ENCODE measurements at regions not wholly inside any gene's neighbourhood (a gene's known extent, or its start where the extent isn't known, plus 50 kb on each side); places are given as distances from the start of the nearest gene placed in this dataset.

GRCh38 chr4:162675661-162676060 lies 491.0 kb downstream of the NAF1 start:
- intact Hi-C loops (cut with DNase I, micrococcal nuclease), result no loop called here
- H3K9me3 Mint-ChIP-seq (ENCODE audit: low read depth), result peaks cover 12% of the 10 kb centered on the region
- CTCF ChIA-PET, result interaction anchor here (0.7 to 1.1 kb wide), 2 partner anchors 10 to 719 kb away, joined by 3 read pairs; no protein-coding TSS in a partner anchor
- POLR2A ChIA-PET, result interaction anchor here (0.6 kb wide), 1 partner anchor 302 kb away, joined by 3 read pairs; no protein-coding TSS in a partner anchor
- no peaks in the 10 kb centered on the region for H3K4me1 Mint-ChIP-seq
- no peak overlapping the region for H3K27ac Mint-ChIP-seq
- ATAC-seq (no peak), DNase-seq (no peak)
- H3K27me3 Mint-ChIP-seq, result no peaks in the 10 kb centered on the region
- H3K36me3 Mint-ChIP-seq (ENCODE audit: low read depth), result no peaks in the 10 kb centered on the region
- no peak overlapping the region for H3K4me3 Mint-ChIP-seq

- no peak overlapping the region for H3K27ac Mint-ChIP-seq
- peaks cover 5% of the 10 kb centered on the region for H3K9me3 Mint-ChIP-seq (ENCODE audit: low read depth)
- no peak overlapping the region for H3K4me3 Mint-ChIP-seq
- H3K27me3 Mint-ChIP-seq, result no peaks in the 10 kb centered on the region
- H3K4me1 Mint-ChIP-seq, result no peaks in the 10 kb centered on the region
- CTCF ChIA-PET, result no interaction called here
- no peaks in the 10 kb centered on the region for H3K36me3 Mint-ChIP-seq (ENCODE audit: low read depth)
- ATAC-seq (no peak), DNase-seq (no peak)
- intact Hi-C loops (cut with DNase I, micrococcal nuclease), result no loop called here
- POLR2A ChIA-PET, result no interaction called here
Observed at GRCh38 chr4:162661913-162662312, 498.1 kb upstream of the FSTL5 start.

DNA sequence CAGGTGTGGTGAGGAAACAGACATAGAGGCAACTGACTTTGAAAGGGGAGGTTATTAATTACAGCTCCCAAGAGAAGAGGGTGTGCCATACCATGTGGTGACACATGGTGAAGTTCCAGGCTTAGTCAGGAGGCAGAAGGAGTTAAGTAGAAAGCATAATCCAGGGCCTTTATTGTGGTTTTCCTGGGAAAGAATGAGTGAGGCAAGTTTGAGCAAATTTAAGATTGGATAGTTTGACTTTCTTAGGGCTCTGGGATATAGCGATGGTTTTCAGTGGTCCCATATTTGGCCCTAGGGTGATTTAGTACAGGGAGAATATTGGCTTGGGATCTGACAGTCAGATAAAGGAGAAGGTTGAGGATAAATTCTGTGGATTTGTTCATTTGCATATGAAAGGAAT lies 495.9 kb upstream of the FSTL5 start:
- peaks cover 4% of the 10 kb centered on the region for H3K9me3 Mint-ChIP-seq (ENCODE audit: low read depth)
- no peaks in the 10 kb centered on the region for H3K4me1 Mint-ChIP-seq
- ATAC-seq (no peak), DNase-seq (no peak)
- intact Hi-C loops (cut with DNase I, micrococcal nuclease), result no loop called here
- H3K27ac Mint-ChIP-seq, result no peak overlapping the region
- POLR2A ChIA-PET, result no interaction called here
- H3K4me3 Mint-ChIP-seq, result no peak overlapping the region
- no peaks in the 10 kb centered on the region for H3K27me3 Mint-ChIP-seq
- no peaks in the 10 kb centered on the region for H3K36me3 Mint-ChIP-seq (ENCODE audit: low read depth)
- CTCF ChIA-PET, result no interaction called here

- Mint-ChIP-seq H3K9me3 (ENCODE audit: low read depth) (peaks cover 4% of the 10 kb centered on the region), H3K27ac (no peak overlapping the region), H3K27me3 (no peaks in the 10 kb centered on the region), H3K4me1 (no peaks in the 10 kb centered on the region), H3K4me3 (no peak overlapping the region), H3K36me3 (ENCODE audit: low read depth) (no peaks in the 10 kb centered on the region)
- CTCF ChIA-PET, result interaction anchor here (1.4 kb wide), 1 partner anchor 14 kb away, joined by 3 read pairs; no protein-coding TSS in a partner anchor
- POLR2A ChIA-PET, result no interaction called here
- no peak for ATAC-seq
- intact Hi-C loops (cut with DNase I, micrococcal nuclease), result no loop called here
- no peak for DNase-seq
Observed at GRCh38 chr4:162657966-162658365, 494.2 kb upstream of the FSTL5 start.

DNA sequence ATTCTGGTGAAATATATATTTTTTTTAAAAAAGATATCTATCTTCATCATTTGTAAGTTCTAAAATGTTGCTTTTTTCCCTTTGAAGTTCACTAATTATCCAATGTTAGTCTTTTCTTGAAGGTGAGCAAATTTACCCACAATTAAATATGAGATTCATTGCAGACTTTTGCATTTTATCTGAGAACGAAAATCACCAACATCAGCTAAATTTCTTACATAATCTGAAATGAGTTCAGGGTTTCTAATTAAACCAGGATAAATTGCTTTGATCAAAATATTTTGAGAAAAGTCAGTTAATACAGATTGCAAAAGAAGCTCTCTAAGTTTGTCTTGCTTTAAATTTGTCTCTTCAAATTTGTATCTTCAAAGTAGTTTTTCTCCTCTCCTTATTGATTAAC lies 486.4 kb upstream of the FSTL5 start:
- ChIA-PET POLR2A (no interaction called here), CTCF (interaction anchor here (0.6 kb wide), 1 partner anchor 21 kb away, joined by 3 read pairs; no protein-coding TSS in a partner anchor)
- Mint-ChIP-seq H3K27me3 (no peaks in the 10 kb centered on the region), H3K9me3 (ENCODE audit: low read depth) (no peaks in the 10 kb centered on the region), H3K27ac (no peak overlapping the region), H3K4me1 (no peaks in the 10 kb centered on the region), H3K4me3 (no peak overlapping the region), H3K36me3 (ENCODE audit: low read depth) (no peaks in the 10 kb centered on the region)
- ATAC-seq, result no peak
- no peak for DNase-seq
- intact Hi-C loops (cut with DNase I, micrococcal nuclease), result no loop called here

DNA sequence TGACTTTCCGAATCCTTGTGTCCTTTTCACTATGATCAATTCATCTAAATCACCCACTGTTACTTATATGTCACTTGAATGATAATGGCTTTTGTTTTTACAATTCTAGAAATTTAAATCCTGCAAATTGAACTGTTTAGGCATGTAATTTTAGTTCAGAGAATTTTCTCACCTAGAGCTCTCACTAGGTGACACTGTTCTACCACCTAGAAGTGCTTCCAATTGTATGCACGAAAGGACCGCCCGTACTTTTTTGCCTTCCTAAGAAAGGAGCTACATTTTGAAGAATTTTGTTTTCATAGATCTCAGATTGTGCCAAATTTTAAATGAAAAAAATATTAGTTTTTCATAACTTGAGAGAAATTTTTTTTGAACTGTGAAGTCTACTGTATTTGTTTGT lies 481.6 kb upstream of the FSTL5 start:
- Mint-ChIP-seq H3K36me3 (ENCODE audit: low read depth) (no peaks in the 10 kb centered on the region), H3K4me3 (no peak overlapping the region), H3K9me3 (ENCODE audit: low read depth) (no peaks in the 10 kb centered on the region), H3K27me3 (no peaks in the 10 kb centered on the region), H3K27ac (no peak overlapping the region), H3K4me1 (no peaks in the 10 kb centered on the region)
- ChIA-PET CTCF (no interaction called here), POLR2A (no interaction called here)
- ATAC-seq (no peak), DNase-seq (no peak)
- intact Hi-C loops (cut with DNase I, micrococcal nuclease), result no loop called here

GRCh38 chr4:162644346-162644745 lies 480.5 kb upstream of the FSTL5 start:
- ATAC-seq (no peak), DNase-seq (no peak)
- no peaks in the 10 kb centered on the region for H3K36me3 Mint-ChIP-seq (ENCODE audit: low read depth)
- H3K4me1 Mint-ChIP-seq, result no peaks in the 10 kb centered on the region
- no peaks in the 10 kb centered on the region for H3K27me3 Mint-ChIP-seq
- H3K27ac Mint-ChIP-seq, result no peak overlapping the region
- intact Hi-C loops (cut with DNase I, micrococcal nuclease), result no loop called here
- CTCF ChIA-PET, result interaction anchor here (0.8 to 1.2 kb wide), 2 partner anchors 10 to 14 kb away, joined by 3 to 4 read pairs; no protein-coding TSS in a partner anchor
- H3K4me3 Mint-ChIP-seq, result no peak overlapping the region
- no peaks in the 10 kb centered on the region for H3K9me3 Mint-ChIP-seq (ENCODE audit: low read depth)
- POLR2A ChIA-PET, result no interaction called here

GRCh38 chr4:162640152-162640551 lies 476.4 kb upstream of the FSTL5 start:
- Mint-ChIP-seq H3K27ac (no peak overlapping the region), H3K4me1 (no peaks in the 10 kb centered on the region), H3K4me3 (no peak overlapping the region), H3K27me3 (no peaks in the 10 kb centered on the region), H3K9me3 (ENCODE audit: low read depth) (peaks cover 2% of the 10 kb centered on the region), H3K36me3 (ENCODE audit: low read depth) (no peaks in the 10 kb centered on the region)
- intact Hi-C loops (cut with DNase I, micrococcal nuclease), result no loop called here
- CTCF ChIA-PET, result no interaction called here
- no peak for ATAC-seq
- POLR2A ChIA-PET, result no interaction called here
- no peak for DNase-seq

GRCh38 chr4:162634390-162634789 lies 470.6 kb upstream of the FSTL5 start:
- Mint-ChIP-seq H3K36me3 (ENCODE audit: low read depth) (no peaks in the 10 kb centered on the region), H3K4me3 (no peak overlapping the region), H3K27ac (no peak overlapping the region), H3K27me3 (no peaks in the 10 kb centered on the region), H3K4me1 (no peaks in the 10 kb centered on the region), H3K9me3 (ENCODE audit: low read depth) (peaks cover 2% of the 10 kb centered on the region)
- intact Hi-C loops (cut with DNase I, micrococcal nuclease), result no loop called here
- DNase-seq (no peak), ATAC-seq (no peak)
- ChIA-PET POLR2A (no interaction called here), CTCF (interaction anchor here (0.6 to 1.2 kb wide), 2 partner anchors 10 to 1208 kb away, joined by 4 to 5 read pairs; no protein-coding TSS in a partner anchor)

GRCh38 chr4:162622664-162623063 lies 458.9 kb upstream of the FSTL5 start:
- ATAC-seq (no peak), DNase-seq (no peak)
- ChIA-PET POLR2A (no interaction called here), CTCF (interaction anchor here (0.7 kb wide), 1 partner anchor 518 kb away, joined by 3 read pairs; no protein-coding TSS in a partner anchor)
- Mint-ChIP-seq H3K4me3 (no peak overlapping the region), H3K27ac (no peak overlapping the region), H3K9me3 (ENCODE audit: low read depth) (no peaks in the 10 kb centered on the region), H3K4me1 (no peaks in the 10 kb centered on the region), H3K27me3 (no peaks in the 10 kb centered on the region), H3K36me3 (ENCODE audit: low read depth) (no peaks in the 10 kb centered on the region)
- intact Hi-C loops (cut with DNase I, micrococcal nuclease), result no loop called here

- Mint-ChIP-seq H3K27ac (no peak overlapping the region), H3K4me3 (no peak overlapping the region), H3K4me1 (no peaks in the 10 kb centered on the region), H3K36me3 (ENCODE audit: low read depth) (no peaks in the 10 kb centered on the region), H3K27me3 (no peaks in the 10 kb centered on the region), H3K9me3 (ENCODE audit: low read depth) (no peaks in the 10 kb centered on the region)
- DNase-seq, result no peak
- POLR2A ChIA-PET, result no interaction called here
- intact Hi-C loops (cut with DNase I, micrococcal nuclease), result no loop called here
- no peak for ATAC-seq
- CTCF ChIA-PET, result no interaction called here
Observed at GRCh38 chr4:162610116-162610515, 446.3 kb upstream of the FSTL5 start.

- intact Hi-C loops (cut with DNase I, micrococcal nuclease), result no loop called here
- Mint-ChIP-seq H3K27ac (no peak overlapping the region), H3K4me3 (no peak overlapping the region), H3K4me1 (no peaks in the 10 kb centered on the region), H3K27me3 (no peaks in the 10 kb centered on the region), H3K9me3 (ENCODE audit: low read depth) (peaks cover 2% of the 10 kb centered on the region), H3K36me3 (ENCODE audit: low read depth) (no peaks in the 10 kb centered on the region)
- CTCF ChIA-PET, result no interaction called here
- POLR2A ChIA-PET, result no interaction called here
- DNase-seq (no peak), ATAC-seq (no peak)
Observed at GRCh38 chr4:162586266-162586665, 422.5 kb upstream of the FSTL5 start.

GRCh38 chr4:162582180-162582579 lies 418.4 kb upstream of the FSTL5 start:
- intact Hi-C loops (cut with DNase I, micrococcal nuclease), result no loop called here
- ATAC-seq (no peak), DNase-seq (no peak)
- Mint-ChIP-seq H3K27ac (no peak overlapping the region), H3K4me3 (no peak overlapping the region), H3K36me3 (ENCODE audit: low read depth) (no peaks in the 10 kb centered on the region), H3K9me3 (ENCODE audit: low read depth) (peaks cover 2% of the 10 kb centered on the region), H3K4me1 (no peaks in the 10 kb centered on the region), H3K27me3 (no peaks in the 10 kb centered on the region)
- CTCF ChIA-PET, result no interaction called here
- POLR2A ChIA-PET, result no interaction called here
